GM18498 (cell line): ENCODE measurements at regions not wholly inside any gene's neighbourhood (a gene's known extent, or its start where the extent isn't known, plus 50 kb on each side); places are given as distances from the start of the nearest gene placed in this dataset.

ENCODE experiments used
- ATAC-seq: cut with Tn5 transposase; IDR thresholded peaks from one replicate; pipeline ENCODE4 v1.9.1; 2021; ENCODE audit warnings: mild to moderate bottlenecking, moderate library complexity; ENCODE audit not compliant: unreplicated experiment

GRCh38 chr15:95346721-95347475 lies 983.6 kb upstream of the NR2F2 start:
- no peak for ATAC-seq

GRCh38 chr15:95347837-95348236 lies 982.7 kb upstream of the NR2F2 start:
- ATAC-seq: no peak

- ATAC-seq: no peak
Observed at GRCh38 chr15:95350908-95351307, 979.6 kb upstream of the NR2F2 start.

GRCh38 chr15:95352631-95353187 lies 977.8 kb upstream of the NR2F2 start:
- ATAC-seq: no peak

GRCh38 chr15:95353512-95353911 lies 977.0 kb upstream of the NR2F2 start:
- no peak for ATAC-seq

- no peak for ATAC-seq
Observed at GRCh38 chr15:95359966-95360365, 970.5 kb upstream of the NR2F2 start.

- ATAC-seq: no peak
Observed at GRCh38 chr15:95362306-95362705, 968.2 kb upstream of the NR2F2 start.

- ATAC-seq: no peak
Observed at GRCh38 chr15:95363646-95364045, 966.9 kb upstream of the NR2F2 start.

GRCh38 chr15:95365511-95366107 lies 964.9 kb upstream of the NR2F2 start:
- ATAC-seq: no peak

GRCh38 chr15:95368191-95368590 lies 962.3 kb upstream of the NR2F2 start:
- ATAC-seq: no peak

GRCh38 chr15:95368755-95369601 lies 961.5 kb upstream of the NR2F2 start:
- ATAC-seq: no peak

- no peak for ATAC-seq
Observed at GRCh38 chr15:95370291-95370690, 960.2 kb upstream of the NR2F2 start.

GRCh38 chr15:95371664-95372063 lies 958.8 kb upstream of the NR2F2 start:
- ATAC-seq: no peak

- no peak for ATAC-seq
Observed at GRCh38 chr15:95375281-95375680, 955.2 kb upstream of the NR2F2 start.

- no peak for ATAC-seq
Observed at GRCh38 chr15:95377258-95377852, 953.1 kb upstream of the NR2F2 start.

GRCh38 chr15:95394186-95395067 lies 936.1 kb upstream of the NR2F2 start:
- ATAC-seq: no peak

GRCh38 chr15:95400428-95400827 lies 930.1 kb upstream of the NR2F2 start:
- no peak for ATAC-seq

GRCh38 chr15:95401587-95401986 lies 928.9 kb upstream of the NR2F2 start:
- ATAC-seq: no peak

- no peak for ATAC-seq
Observed at GRCh38 chr15:95405447-95405846, 925.1 kb upstream of the NR2F2 start.

- ATAC-seq: no peak
Observed at GRCh38 chr15:95407534-95407933, 923.0 kb upstream of the NR2F2 start.
